CMK (cell line): ENCODE measurements at regions not wholly inside any gene's neighbourhood (a gene's known extent, or its start where the extent isn't known, plus 50 kb on each side); places are given as distances from the start of the nearest gene placed in this dataset.
"Not testable (repeated sequence)": the region's sequence is repeated elsewhere in the genome, so short reads cannot be mapped to it uniquely, and the experiment has no call there.

Experiments used
- DNase-seq: peaks from one replicate; pipeline ENCODE4 v3.0.0-alpha.2; 2010; ENCODE audit warnings: low read depth

- DNase-seq = no peak
Observed at GRCh38 chr14:55767286-55767685, 187.3 kb downstream of the KTN1 start.

GRCh38 chr14:55769877-55770276 is 189.9 kb downstream of the KTN1 start:
- no peak for DNase-seq

GRCh38 chr14:55771242-55771981 is 191.4 kb downstream of the KTN1 start:
- no peak for DNase-seq

DNA sequence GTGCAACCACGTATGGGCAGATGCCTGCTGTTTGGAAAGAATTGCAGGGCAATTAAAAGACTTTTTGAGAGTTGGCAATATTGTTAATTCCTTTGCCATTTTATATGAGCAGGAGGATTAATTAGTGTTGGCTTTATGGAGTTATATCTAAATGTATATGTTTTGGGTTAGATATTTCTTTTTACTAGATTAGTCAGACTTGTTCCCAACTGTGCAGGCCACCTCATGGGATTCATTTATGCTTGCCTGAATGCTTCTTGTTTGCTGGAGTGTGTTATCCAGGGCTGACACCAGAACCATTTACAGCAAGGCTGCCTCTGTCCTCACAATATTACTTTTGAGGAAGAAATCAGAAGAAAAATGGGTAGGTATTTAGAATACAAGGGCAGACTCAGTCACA is 192.5 kb downstream of the KTN1 start:
- no peak for DNase-seq

DNA sequence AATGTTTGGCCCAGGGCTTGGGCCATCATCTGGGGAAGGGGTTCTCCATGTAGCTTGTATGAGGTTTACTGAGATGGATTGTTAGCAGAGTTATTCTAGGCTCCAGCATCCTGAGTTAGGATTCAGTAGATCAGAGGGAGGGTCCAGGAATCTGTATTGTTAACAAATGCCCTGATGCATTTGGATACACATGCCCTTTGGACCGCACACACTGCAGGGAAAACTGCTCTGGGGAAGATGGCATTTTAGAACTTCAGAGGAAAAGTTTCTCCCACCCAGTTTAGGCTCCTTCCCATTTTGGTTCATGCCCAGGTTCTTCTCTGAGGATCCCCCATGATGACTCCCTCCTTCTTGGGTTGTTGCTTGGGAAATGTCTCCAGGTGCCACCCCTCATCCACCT is 193.3 kb downstream of the KTN1 start:
- DNase-seq = no peak

GRCh38 chr14:55773984-55774545 is 194.1 kb downstream of the KTN1 start:
- DNase-seq = no peak

DNA sequence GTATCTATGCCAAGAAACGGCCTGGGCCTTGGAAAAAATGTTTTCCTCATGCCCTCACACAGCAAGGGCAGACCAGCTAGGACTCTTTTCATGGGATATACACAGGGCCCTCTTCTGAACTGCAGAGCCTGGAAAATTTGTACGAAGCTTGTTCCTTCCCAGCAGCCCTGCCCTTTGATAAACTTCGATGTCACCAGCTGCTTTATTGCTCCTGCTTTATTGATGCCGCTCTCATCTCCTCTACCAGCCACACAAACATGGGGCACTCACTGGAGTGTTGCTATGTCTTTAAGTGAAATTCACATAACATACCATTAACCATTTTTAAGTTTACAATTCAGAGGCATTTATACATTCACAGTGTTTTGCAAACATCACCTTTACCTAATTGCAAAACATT is 197.9 kb downstream of the KTN1 start:
- DNase-seq = no peak

- DNase-seq = no peak
Observed at GRCh38 chr14:55780156-55780946, 200.3 kb downstream of the KTN1 start.

- DNase-seq = no peak
Observed at GRCh38 chr14:55781046-55781445, 201.0 kb downstream of the KTN1 start.

- no peak for DNase-seq
Observed at GRCh38 chr14:55782166-55782565, 202.2 kb downstream of the KTN1 start.

- DNase-seq = no peak
Observed at GRCh38 chr14:55789406-55789805, 209.4 kb downstream of the KTN1 start.

DNA sequence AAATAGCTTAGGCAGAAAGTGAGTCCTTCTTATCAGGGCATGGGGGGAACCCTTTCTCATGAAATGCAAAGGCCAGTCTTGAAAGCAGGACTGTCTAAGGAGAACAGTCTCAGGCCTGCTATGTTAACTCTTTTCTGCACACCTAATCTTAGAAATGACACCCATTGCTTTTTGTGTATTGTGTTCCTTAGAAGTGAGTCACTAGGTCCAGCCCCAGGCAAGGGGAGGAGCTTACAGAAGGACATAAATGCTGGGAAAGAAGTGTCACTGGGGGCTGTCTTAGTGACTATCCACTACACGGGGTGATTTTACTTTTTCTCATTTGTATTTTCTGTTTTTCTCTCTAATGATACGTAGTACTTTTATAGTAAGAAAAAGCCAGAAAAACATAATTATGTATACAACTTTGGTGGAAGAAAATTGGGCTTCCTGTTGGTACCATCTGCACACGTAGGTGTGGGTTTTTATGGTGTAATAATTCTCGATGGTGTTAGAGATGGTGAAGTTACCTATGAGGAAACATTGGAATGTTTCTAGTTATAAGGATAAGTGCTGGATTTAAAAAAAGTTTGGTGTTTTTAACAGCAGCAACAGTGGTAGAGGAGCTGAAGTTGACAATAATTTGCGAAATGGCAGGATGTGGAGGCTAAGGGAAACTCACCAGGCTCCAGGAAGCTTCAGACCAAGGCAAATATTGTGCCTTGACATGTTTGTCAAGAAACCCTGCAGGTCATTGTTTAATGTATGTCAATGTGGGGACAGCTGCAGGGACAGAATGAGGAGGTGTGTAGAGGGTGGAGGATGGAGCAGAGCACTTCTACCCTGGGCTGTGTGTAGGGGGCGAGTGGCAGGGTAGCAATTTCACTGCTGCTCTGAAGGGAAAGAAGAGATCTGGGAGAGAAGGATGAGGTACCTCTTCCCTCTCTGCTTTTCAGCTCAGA is 214.9 kb downstream of the KTN1 start:
- no peak for DNase-seq

DNA sequence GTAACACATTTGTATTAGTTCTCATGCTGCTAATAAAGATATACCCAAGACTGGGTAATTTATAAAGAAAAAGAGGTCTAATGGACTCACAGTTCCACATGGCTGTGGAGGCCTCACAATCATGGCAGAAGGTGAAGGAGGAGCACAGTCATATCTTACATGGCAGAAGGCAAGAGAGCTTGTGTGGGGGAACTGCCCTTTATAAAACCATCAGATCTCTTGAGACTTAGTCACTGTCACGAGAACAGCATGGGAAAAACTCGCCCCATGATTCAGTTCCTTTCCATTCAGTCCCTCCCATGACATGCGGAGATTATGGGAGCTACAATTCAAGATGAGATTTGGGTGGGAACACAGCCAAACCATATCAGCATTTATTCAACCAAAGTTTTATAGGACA is 216.5 kb downstream of the KTN1 start:
- not testable (repeated sequence) for DNase-seq

- no peak for DNase-seq
Observed at GRCh38 chr14:55798406-55798805, 218.4 kb downstream of the KTN1 start.

GRCh38 chr14:55799508-55800095 is 219.6 kb downstream of the KTN1 start:
- DNase-seq = peak; percentile 78

DNA sequence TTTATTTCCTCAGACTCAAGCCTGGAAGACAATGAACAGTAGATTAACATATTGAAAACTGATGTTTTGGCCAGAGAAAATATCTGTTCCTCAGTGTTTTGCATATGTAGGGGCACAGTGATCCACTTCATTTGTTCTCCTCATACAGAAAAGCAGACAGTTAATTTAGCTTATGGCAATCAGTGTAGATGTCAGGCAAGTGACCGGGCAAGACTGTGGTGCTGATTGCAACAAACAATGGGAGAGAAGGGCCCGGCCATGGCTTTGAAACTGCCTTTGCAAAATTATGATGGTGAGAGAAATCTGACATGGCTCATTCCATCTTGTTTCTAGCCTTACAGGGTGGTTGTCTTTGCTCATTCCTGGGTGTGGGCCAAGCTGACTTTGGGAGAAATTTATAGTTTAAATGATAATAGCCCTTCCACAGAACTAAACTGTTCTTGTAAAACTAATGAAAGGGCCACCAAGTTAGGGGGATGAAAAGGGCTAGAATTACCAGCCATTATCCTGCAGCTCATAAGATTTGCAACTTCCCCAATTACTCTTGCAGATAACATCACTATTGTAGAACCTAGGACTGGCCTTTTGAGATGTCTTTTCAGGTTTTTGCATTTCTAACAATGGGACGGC is 220.3 kb downstream of the KTN1 start:
- no peak for DNase-seq

DNA sequence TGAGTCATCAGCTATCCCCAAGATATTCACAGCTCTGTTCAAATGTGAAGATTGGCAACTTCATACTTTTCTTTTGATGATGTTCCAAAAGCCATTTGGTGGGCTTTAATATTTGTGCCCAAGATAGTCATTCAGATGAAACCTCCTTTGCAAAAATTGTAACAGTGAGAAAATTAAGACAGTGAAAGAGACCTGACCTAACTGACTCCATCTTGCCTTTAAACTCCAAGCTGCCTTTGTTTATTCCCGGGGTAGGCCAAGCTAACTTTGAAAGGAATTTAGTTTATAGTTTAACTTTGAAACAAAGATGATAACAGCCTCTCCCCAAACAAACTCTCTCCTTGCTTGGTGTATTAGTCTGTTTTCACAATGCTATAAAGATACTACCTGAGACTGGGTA is 221.1 kb downstream of the KTN1 start:
- no peak for DNase-seq

GRCh38 chr14:55802986-55803872 is 223.2 kb downstream of the KTN1 start:
- DNase-seq = no peak

DNA sequence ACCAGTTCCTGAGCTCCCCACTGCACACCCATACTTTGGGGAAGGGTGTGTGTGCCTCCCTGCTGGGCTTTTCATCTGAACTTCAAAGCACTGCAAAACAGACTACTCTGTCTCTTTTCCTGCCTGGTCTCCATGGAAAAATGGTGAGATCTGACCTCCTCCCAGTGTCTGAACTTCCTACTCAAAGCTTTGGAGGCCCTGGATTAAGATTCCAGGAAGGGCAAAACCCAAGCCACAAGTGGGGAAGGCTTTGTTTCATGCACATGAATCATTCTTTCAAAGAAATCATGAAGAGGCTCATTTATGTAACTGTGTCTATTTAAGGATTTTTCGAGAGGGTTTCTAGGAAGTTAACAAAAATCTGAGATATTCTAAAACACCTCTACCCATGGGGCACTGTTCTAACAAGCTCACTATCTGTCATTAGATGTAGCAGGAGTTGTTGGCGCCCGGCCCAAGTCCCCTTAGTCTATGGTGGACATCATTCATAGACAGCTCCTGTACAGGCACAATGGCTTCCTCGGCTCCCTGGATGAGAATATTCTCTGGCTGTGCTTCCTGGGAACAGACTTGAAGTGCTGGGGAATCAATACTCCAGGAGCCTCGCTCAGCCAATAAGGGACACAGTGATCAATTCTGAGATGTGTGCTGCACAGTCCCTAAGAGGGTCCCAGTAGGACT is 224.0 kb downstream of the KTN1 start:
- DNase-seq = no peak

DNA sequence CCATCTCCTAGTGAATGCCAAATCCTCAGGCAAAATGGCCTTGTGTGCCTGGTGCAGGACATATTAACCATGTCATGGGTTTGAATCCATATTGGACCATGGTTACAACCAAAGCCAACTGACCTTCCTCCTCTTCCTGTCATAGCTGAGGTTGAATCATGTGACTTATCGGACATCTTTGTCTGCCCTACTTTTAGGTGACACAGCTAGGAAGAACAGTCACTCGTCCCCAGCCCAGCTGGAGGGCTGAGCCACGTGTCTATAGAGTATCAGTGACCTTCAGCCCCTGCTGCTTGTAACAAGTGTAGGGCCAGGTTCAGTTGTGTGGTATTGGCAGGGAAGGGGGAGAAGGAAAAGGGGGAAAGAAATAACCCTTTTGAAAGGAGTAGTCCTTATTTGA is 225.2 kb downstream of the KTN1 start:
- no peak for DNase-seq
